Vagina (tissue), 2 donors: ENCODE measurements at regions not wholly inside any gene's neighbourhood (a gene's known extent, or its start where the extent isn't known, plus 50 kb on each side); places are given as distances from the start of the nearest gene placed in this dataset.

Source experiments
- DNase-seq, 2 donors: peaks; one replicate each; pipeline ENCODE4 v3.0.0-alpha.2; 2017; ENCODE audit errors: extremely low spot score in 2 of 2
- H3K27ac ChIP-seq: fragments of 200-600 bp; sonication (generic); one replicate; pipeline ENCODE4 v1.5.1; 2019
- H3K27me3 ChIP-seq: fragments of 200-600 bp; sonication (generic); one replicate; pipeline ENCODE4 v1.5.1; 2019
- H3K36me3 ChIP-seq, 2 donors: fragments of 200-600 bp; sonication (generic); one replicate each; pipeline ENCODE4 v1.5.1; 2017 to 2019
- H3K4me1 ChIP-seq: fragments of 200-600 bp; sonication (generic); one replicate; pipeline ENCODE4 v1.5.1; 2019
- H3K4me3 ChIP-seq, 2 donors: fragments of 200-600 bp; sonication (generic); 1 replicate in 1 of 2; 2 replicates in 1 of 2; pipeline ENCODE4 v1.5.1; 2016 to 2019
- H3K9me3 ChIP-seq: fragments of 200-600 bp; sonication (generic); one replicate; pipeline ENCODE4 v1.5.1; 2019
- CTCF ChIP-seq, 3 experiments: fragments of 450-650 bp in 2 of 3; fragments of 200-600 bp in 1 of 3; sonication (generic) in 1 of 3; IDR thresholded peaks; one replicate each; pipeline ENCODE4 v1.5.1; 2017 to 2019; ENCODE audit warnings: antibody characterized with exemption in 3 of 3, mild to moderate bottlenecking in 2 of 3, moderate library complexity in 2 of 3
- POLR2A ChIP-seq, 2 donors: fragments of 450-650 bp; IDR thresholded peaks; one replicate each; pipeline ENCODE4 v1.6.1; 2017; ENCODE audit warnings: antibody characterized with exemption in 2 of 2, mild to moderate bottlenecking in 2 of 2, moderate library complexity in 2 of 2
- POLR2AphosphoS5 ChIP-seq, 2 donors: sonication (generic); formaldehyde crosslinking; IDR thresholded peaks; one replicate each; pipeline ENCODE4 v1.9.0; 2017; ENCODE audit warnings: antibody characterized with exemption in 2 of 2, mild to moderate bottlenecking in 2 of 2, low read depth in 1 of 2; ENCODE audit not compliant: insufficient read depth in 1 of 2
- intact Hi-C: fragments of 100-400 bp; cut with DNase I; formaldehyde crosslinking; loops from one replicate; pipeline ENCODE4 v1.15.1; 2023

DNA sequence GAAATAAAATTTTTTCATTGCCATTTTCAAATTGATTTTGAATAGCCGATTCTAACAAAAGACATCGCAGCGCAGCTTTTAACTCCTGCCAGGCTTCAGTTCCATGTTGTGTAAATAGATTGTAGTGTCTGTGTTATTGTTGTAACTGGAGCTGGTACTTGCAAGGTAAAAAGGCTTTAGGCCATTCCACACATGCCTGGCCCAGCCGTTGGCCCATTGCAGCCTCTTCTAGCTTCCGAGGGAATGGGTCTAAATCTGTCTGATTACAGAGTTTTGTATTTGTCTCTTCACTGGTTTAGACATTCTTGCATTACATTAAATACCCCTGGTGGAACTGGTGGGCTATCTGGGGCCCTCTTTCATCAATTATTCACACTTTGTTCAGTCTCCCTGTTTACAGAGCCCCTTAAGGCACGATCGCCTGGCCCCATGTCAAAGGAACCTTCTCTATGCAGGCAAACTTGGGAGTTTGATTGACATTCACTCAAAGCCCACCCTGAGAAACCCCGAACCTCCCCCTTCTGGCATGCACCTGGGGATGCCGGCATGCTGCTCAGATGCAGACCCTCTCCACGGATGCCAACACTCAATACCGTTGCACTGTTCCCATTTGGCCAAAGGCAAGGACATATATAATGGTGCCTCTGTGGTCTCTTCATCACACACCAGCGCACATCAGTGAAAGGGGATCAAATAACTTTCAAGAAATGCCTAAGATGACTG lies 281.7 kb upstream of the IRX2 start:
- Histone ChIP-seq H3K27me3 (no peaks in the 10 kb centered on the region), H3K27ac (no peak overlapping the region), H3K36me3 (no peaks in the 10 kb centered on the region), H3K9me3 (no peaks in the 10 kb centered on the region), H3K4me3 (no peak overlapping the region), H3K4me1 (no peaks in the 10 kb centered on the region)
- intact Hi-C loops = no loop called here
- TF ChIP-seq POLR2AphosphoS5 (IDR thresholded peaks at IDR 0.05; ENCODE audit: insufficient read depth in 1 of 2, low read depth in 1 of 2) (no peak), POLR2A (IDR thresholded peaks at IDR 0.05) (no peak), CTCF (IDR thresholded peaks at IDR 0.05) (no peak)
- peak; percentile 58 to 77 for DNase-seq

GRCh38 chr5:3032513-3032912 lies 281.0 kb upstream of the IRX2 start:
- Histone ChIP-seq H3K4me1 (no peaks in the 10 kb centered on the region), H3K9me3 (no peaks in the 10 kb centered on the region), H3K36me3 (no peaks in the 10 kb centered on the region), H3K27me3 (no peaks in the 10 kb centered on the region), H3K27ac (no peak overlapping the region), H3K4me3 (no peak overlapping the region)
- DNase-seq = peak in 1 of 2 donors; percentile 13
- TF ChIP-seq CTCF (IDR thresholded peaks at IDR 0.05) (no peak), POLR2AphosphoS5 (IDR thresholded peaks at IDR 0.05; ENCODE audit: insufficient read depth in 1 of 2, low read depth in 1 of 2) (no peak), POLR2A (IDR thresholded peaks at IDR 0.05) (no peak)
- intact Hi-C loops = no loop called here

GRCh38 chr5:3031733-3032378 lies 280.4 kb upstream of the IRX2 start:
- TF ChIP-seq POLR2AphosphoS5 (IDR thresholded peaks at IDR 0.05; ENCODE audit: insufficient read depth in 1 of 2, low read depth in 1 of 2) (no peak), CTCF (IDR thresholded peaks at IDR 0.05) (no peak), POLR2A (IDR thresholded peaks at IDR 0.05) (no peak)
- intact Hi-C loops = no loop called here

DNA sequence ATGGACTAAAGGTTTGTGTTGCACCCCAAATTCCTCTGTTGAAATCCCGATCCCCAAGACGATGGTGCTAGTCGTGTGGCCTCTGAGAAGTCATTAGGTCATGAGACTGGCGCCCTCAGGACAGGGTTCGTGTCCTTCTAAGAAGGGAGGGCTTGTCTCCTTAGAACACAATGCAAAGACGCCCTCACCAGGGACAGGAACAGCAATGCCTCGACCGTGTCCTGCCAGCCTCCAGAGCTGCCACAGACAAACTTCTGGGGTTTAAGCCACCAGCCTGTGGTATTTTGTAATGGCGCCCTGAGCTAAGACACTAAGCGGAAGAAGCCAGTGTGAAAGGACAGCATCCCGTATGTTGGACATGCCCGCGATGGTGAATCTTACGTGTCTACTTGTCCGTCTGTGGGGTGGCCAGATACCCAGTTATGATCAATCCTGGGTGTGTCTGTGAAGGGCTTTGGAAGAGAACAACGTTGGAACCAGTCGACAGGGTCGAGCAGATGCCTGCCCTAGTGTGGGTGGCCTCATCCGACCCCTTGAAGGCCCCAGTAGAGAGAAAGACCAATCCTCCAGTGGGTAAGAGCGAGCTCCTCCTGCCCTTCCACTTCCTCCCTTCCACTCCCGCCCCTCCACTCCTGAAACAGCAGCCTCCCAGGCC lies 279.2 kb upstream of the IRX2 start:
- Histone ChIP-seq H3K4me3 (no peak overlapping the region), H3K4me1 (no peaks in the 10 kb centered on the region), H3K27ac (no peak overlapping the region), H3K36me3 (no peaks in the 10 kb centered on the region), H3K9me3 (no peaks in the 10 kb centered on the region), H3K27me3 (no peaks in the 10 kb centered on the region)
- no peak for TF ChIP-seq POLR2A (IDR thresholded peaks at IDR 0.05)
- TF ChIP-seq CTCF (IDR thresholded peaks at IDR 0.05) = no peak
- no peak for TF ChIP-seq POLR2AphosphoS5 (IDR thresholded peaks at IDR 0.05; ENCODE audit: insufficient read depth in 1 of 2, low read depth in 1 of 2)
- peak; percentile 52 to 84 for DNase-seq
- intact Hi-C loops = no loop called here

More at GRCh38 chr5:3031733-3032378, 280.4 kb upstream of the IRX2 start:
- Histone ChIP-seq H3K9me3 (no peaks in the 10 kb centered on the region), H3K27ac (no peak overlapping the region), H3K27me3 (no peaks in the 10 kb centered on the region), H3K36me3 (no peaks in the 10 kb centered on the region), H3K4me1 (no peaks in the 10 kb centered on the region), H3K4me3 (no peak overlapping the region)
- peak; percentile 72 to 81 for DNase-seq
